B cell (primary cell): ENCODE measurements at regions not wholly inside any gene's neighbourhood (a gene's known extent, or its start where the extent isn't known, plus 50 kb on each side); places are given as distances from the start of the nearest gene placed in this dataset.

Source experiments
- ATAC-seq: fragments of 200-7000 bp; cut with Tn5 transposase; one replicate; pipeline ENCODE4 v1.10.0; 2021; ENCODE audit warnings: low read depth, mild to moderate bottlenecking, moderate number of reproducible peaks, moderate library complexity
- CTCF ChIA-PET: fragments of 350-600 bp; sonication (Branson Sonifier 250); formaldehyde crosslinking; loops from one replicate; lab custom pipeline; 2021; ENCODE audit warnings: antibody characterized with exemption, inconsistent platforms; lab: Charles Lee
- POLR2A ChIA-PET: fragments of 350-600 bp; sonication (Branson Sonifier 250); formaldehyde crosslinking; loops from one replicate; lab custom pipeline; 2021; ENCODE audit warnings: antibody characterized with exemption; lab: Charles Lee
- DNase-seq: peaks from one replicate; pipeline ENCODE4 v3.0.0; 2013
- H2AFZ ChIP-seq: 2 replicates; pipeline ENCODE4 v1.6.1; 2012; ENCODE audit warnings: mild to moderate bottlenecking, low read depth, low read length; ENCODE audit not compliant: insufficient read depth, poor library complexity, severe bottlenecking
- H3K27ac ChIP-seq, 2 donors: 1 replicate in 1 of 2; 2 replicates in 1 of 2; pipeline ENCODE4 v1.5.1; 2012 to 2013; ENCODE audit warnings: low read length in 2 of 2, mild to moderate bottlenecking in 2 of 2, moderate library complexity in 1 of 2
- H3K27me3 ChIP-seq, 4 experiments: fragments of 200-600 bp in 1 of 4; sonication (generic) in 1 of 4; replicated peaks in 1 of 4; 1 replicate in 2 of 4; 2 replicates in 2 of 4; pipeline versions ENCODE4 v1.6.1 to v1.7.0; 2013 to 2016; ENCODE audit warnings: low read length in 3 of 4, mild to moderate bottlenecking in 2 of 4, mixed read lengths in 1 of 4, moderate library complexity in 1 of 4; ENCODE audit not compliant: insufficient read depth in 4 of 4, control insufficient read depth in 3 of 4; ENCODE audit errors: control extremely low read depth in 1 of 4
- H3K36me3 ChIP-seq, 2 experiments: replicated peaks in 1 of 2; 1 replicate in 1 of 2; 2 replicates in 1 of 2; pipeline versions ENCODE4 v1.6.1 to v1.7.1; 2013; ENCODE audit warnings: low read length in 1 of 2; ENCODE audit not compliant: insufficient read depth in 2 of 2, control insufficient read depth in 1 of 2; ENCODE audit errors: control extremely low read depth in 1 of 2, extremely low read depth in 1 of 2
- H3K4me1 ChIP-seq, 2 donors: fragments of 200-600 bp in 1 of 2; sonication (generic) in 1 of 2; 1 replicate in 1 of 2; 2 replicates in 1 of 2; pipeline versions ENCODE4 v1.5.1 to v1.6.1; 2013 to 2017; ENCODE audit warnings: low read length in 2 of 2; ENCODE audit not compliant: control insufficient read depth in 2 of 2, insufficient read depth in 2 of 2
- H3K4me2 ChIP-seq: replicated peaks from 2 replicates; pipeline ENCODE3; 2012; ENCODE audit warnings: mild to moderate bottlenecking, low read depth, low read length; ENCODE audit not compliant: poor library complexity, severe bottlenecking
- H3K4me3 ChIP-seq, 5 experiments: fragments of 200-600 bp in 1 of 5; sonication (generic) in 1 of 5; 1 replicate in 3 of 5; 2 replicates in 2 of 5; pipeline versions ENCODE4 v1.5.1 to v1.7.0; 2011 to 2016; ENCODE audit warnings: low read length in 4 of 5, mild to moderate bottlenecking in 4 of 5, low read depth in 2 of 5, control low read depth in 1 of 5, moderate library complexity in 1 of 5; ENCODE audit not compliant: insufficient read depth in 1 of 5; ENCODE audit errors: control extremely low read depth in 1 of 5, extremely low read depth in 1 of 5
- H3K79me2 ChIP-seq: fragments of 200-600 bp; sonication (generic); one replicate; pipeline ENCODE4 v1.6.0; 2016; ENCODE audit warnings: low read length; ENCODE audit not compliant: control insufficient read depth, insufficient read depth
- H3K9ac ChIP-seq: fragments of 200-600 bp; sonication (generic); 2 replicates; pipeline ENCODE4 v1.6.1; 2017; ENCODE audit warnings: mild to moderate bottlenecking, low read length, moderate library complexity
- H3K9me3 ChIP-seq, 3 donors: one replicate each; pipeline versions ENCODE4 v1.6.1 to v1.7.1; 2013; ENCODE audit warnings: low read length in 2 of 3; ENCODE audit not compliant: control insufficient read depth in 2 of 3, insufficient read depth in 1 of 3; ENCODE audit errors: control extremely low read depth in 1 of 3
- H4K20me1 ChIP-seq: 2 replicates; pipeline ENCODE4 v1.6.0; 2012; ENCODE audit warnings: mild to moderate bottlenecking, low read length; ENCODE audit not compliant: insufficient read depth, control insufficient read depth, poor library complexity, severe bottlenecking
- H3K27ac Mint-ChIP-seq: one replicate; pipeline ENCODE4 v1.8.0; 2021; ENCODE audit warnings: mixed read lengths
- H3K27me3 Mint-ChIP-seq: one replicate; pipeline ENCODE4 v1.8.0; 2021; ENCODE audit warnings: mixed read lengths
- H3K4me1 Mint-ChIP-seq: one replicate; pipeline ENCODE4 v1.8.0; 2021; ENCODE audit warnings: mixed read lengths
- H3K4me3 Mint-ChIP-seq: one replicate; pipeline ENCODE4 v1.8.0; 2021; ENCODE audit warnings: mixed read lengths
- H3K9me3 Mint-ChIP-seq: one replicate; pipeline ENCODE4 v1.8.0; 2022; ENCODE audit warnings: mixed read lengths; ENCODE audit not compliant: insufficient read depth
- EZH2 ChIP-seq: IDR thresholded peaks from 2 replicates; pipeline ENCODE4 v1.6.1; 2012; ENCODE audit warnings: borderline replicate concordance, low read depth, mild to moderate bottlenecking, moderate library complexity, low read length; ENCODE audit not compliant: insufficient read depth, poor library complexity, severe bottlenecking
- WGBS: methylation state at CpG from one replicate; pipeline ENCODE4 v1.1.5; 2013; ENCODE audit warnings: missing lambda C conversion rate; ENCODE audit not compliant: insufficient coverage; 5-methylcytosine and 5-hydroxymethylcytosine counted together
- intact Hi-C: fragments of 100-400 bp; cut with micrococcal nuclease; formaldehyde crosslinking; loops from one replicate; pipeline ENCODE4 v1.10.0; 2022
- TF ChIP-seq, protein P1 (sequence below): fragments of 200-600 bp; IDR thresholded peaks from one replicate; pipeline ENCODE4 v1.8.0; 2022; ENCODE audit warnings: antibody characterized with exemption, mild to moderate bottlenecking

GRCh38 chr3:72441284-72441994 is 406.8 kb downstream of the SHQ1 start:
- Mint-ChIP-seq H3K4me3 (no peak overlapping the region), H3K4me1 (peaks cover 85% of the 10 kb centered on the region), H3K9me3 (no peaks in the 10 kb centered on the region), H3K27ac (no peak overlapping the region), H3K27me3 (no peaks in the 10 kb centered on the region)
- no CpG with 5 or more reads among the region's 5 CpGs for WGBS
- intact Hi-C loops, result loop anchor here (10.0 kb wide), 2 partner anchors 313 to 567 kb away; no protein-coding TSS in a partner anchor
- Histone ChIP-seq H3K4me2 (peak overlapping the region; percentile 55), H3K27ac (no peak overlapping the region), H3K36me3 (peaks cover 2 to 8% of the 10 kb centered on the region in 2 experiments), H4K20me1 (peaks cover 96% of the 10 kb centered on the region), H3K4me3 (no peak overlapping the region), H2AFZ (no peak overlapping the region), H3K9ac (no peak overlapping the region), H3K79me2 (peaks cover 99% of the 10 kb centered on the region), H3K9me3 (no peaks in the 10 kb centered on the region), H3K27me3 (no peaks in the 10 kb centered on the region), H3K4me1 (peaks cover 55 to 74% of the 10 kb centered on the region in 2 donors)
- CTCF ChIA-PET, result interaction anchor here (0.6 to 1.2 kb wide), 6 partner anchors 12 to 566 kb away, joined by 3 to 6 read pairs (median 3); no protein-coding TSS in a partner anchor
- DNase-seq (no peak), ATAC-seq (no peak)
- POLR2A ChIA-PET, result interaction anchor here (0.6 to 1.3 kb wide), 3 partner anchors 10 to 569 kb away, joined by 3 to 5 read pairs (median 5); no protein-coding TSS in a partner anchor
- TF ChIP-seq EZH2, result no peak
- TF ChIP-seq, protein P1, sequence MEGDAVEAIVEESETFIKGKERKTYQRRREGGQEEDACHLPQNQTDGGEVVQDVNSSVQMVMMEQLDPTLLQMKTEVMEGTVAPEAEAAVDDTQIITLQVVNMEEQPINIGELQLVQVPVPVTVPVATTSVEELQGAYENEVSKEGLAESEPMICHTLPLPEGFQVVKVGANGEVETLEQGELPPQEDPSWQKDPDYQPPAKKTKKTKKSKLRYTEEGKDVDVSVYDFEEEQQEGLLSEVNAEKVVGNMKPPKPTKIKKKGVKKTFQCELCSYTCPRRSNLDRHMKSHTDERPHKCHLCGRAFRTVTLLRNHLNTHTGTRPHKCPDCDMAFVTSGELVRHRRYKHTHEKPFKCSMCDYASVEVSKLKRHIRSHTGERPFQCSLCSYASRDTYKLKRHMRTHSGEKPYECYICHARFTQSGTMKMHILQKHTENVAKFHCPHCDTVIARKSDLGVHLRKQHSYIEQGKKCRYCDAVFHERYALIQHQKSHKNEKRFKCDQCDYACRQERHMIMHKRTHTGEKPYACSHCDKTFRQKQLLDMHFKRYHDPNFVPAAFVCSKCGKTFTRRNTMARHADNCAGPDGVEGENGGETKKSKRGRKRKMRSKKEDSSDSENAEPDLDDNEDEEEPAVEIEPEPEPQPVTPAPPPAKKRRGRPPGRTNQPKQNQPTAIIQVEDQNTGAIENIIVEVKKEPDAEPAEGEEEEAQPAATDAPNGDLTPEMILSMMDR, result no peak

DNA sequence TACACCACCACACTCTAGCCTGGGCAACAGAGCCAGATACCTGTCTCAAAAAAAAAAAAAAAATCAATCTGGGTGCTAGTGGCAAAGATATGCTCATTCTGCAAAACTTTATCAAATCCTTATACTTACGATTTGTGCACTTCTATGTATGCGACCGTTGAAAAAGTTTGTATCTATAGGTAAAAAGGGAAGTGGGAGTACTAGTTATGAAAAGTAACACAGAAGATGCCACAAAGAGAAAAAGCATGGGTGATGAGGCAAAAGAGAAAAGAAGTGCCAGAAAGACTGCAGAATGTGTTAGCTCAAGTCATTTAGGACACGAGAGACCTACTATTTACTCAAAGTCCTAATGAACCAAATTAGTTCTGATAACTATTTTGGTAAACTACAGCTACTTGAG is 407.8 kb downstream of the SHQ1 start:
- DNase-seq, result peak; percentile 53
- POLR2A ChIA-PET, result interaction anchor here (1.1 to 1.3 kb wide), 2 partner anchors 11 to 130 kb away, joined by 3 to 5 read pairs; no protein-coding TSS in a partner anchor
- Mint-ChIP-seq H3K4me3 (peak overlapping the region; percentile 37), H3K4me1 (peaks cover 77% of the 10 kb centered on the region), H3K27me3 (no peaks in the 10 kb centered on the region), H3K9me3 (no peaks in the 10 kb centered on the region), H3K27ac (no peak overlapping the region)
- Histone ChIP-seq H3K9ac (no peak overlapping the region), H3K4me1 (peaks cover 48 to 67% of the 10 kb centered on the region in 2 donors), H3K79me2 (peaks cover 99% of the 10 kb centered on the region), H3K27me3 (no peaks in the 10 kb centered on the region), H2AFZ (no peak overlapping the region), H3K27ac (no peak overlapping the region), H3K9me3 (no peaks in the 10 kb centered on the region), H3K36me3 (peaks cover 2 to 8% of the 10 kb centered on the region in 2 experiments), H3K4me3 (no peak overlapping the region), H4K20me1 (peaks cover 93% of the 10 kb centered on the region), H3K4me2 (peak overlapping the region; percentile 55)
- intact Hi-C loops, result loop anchor here (10.0 kb wide), 2 partner anchors 314 to 566 kb away; no protein-coding TSS in a partner anchor
- CTCF ChIA-PET, result interaction anchor here (0.8 to 1.2 kb wide), 3 partner anchors 340 to 565 kb away, joined by 3 to 6 read pairs (median 4); no protein-coding TSS in a partner anchor
- peak; percentile 33 for ATAC-seq
- TF ChIP-seq, protein P1, result no peak
- no peak for TF ChIP-seq EZH2
- no CpG with 5 or more reads among the region's 4 CpGs for WGBS
